IMR-90 (cell line): ENCODE measurements at regions not wholly inside any gene's neighbourhood (a gene's known extent, or its start where the extent isn't known, plus 50 kb on each side); places are given as distances from the start of the nearest gene placed in this dataset.

Experiments
- ATAC-seq: fragments of 200-7000 bp; cut with Tn5 transposase; 2 replicates; pipeline ENCODE4 v1.9.1; 2020; ENCODE audit warnings: low read depth, mild to moderate bottlenecking, moderate library complexity
- BruUV-seq: library from RNA; stranded (reverse); fragments of 400-500 nt; replicated peaks from 2 replicates; lab custom pipeline; 2021; lab: Mats Ljungman, UMichigan
- CTCF ChIA-PET: fragments of 300-600 bp; formaldehyde crosslinking; extraction: SDS; loops from one replicate; lab custom pipeline; 2021; ENCODE audit warnings: antibody characterized with exemption; lab: Yijun Ruan, JAX
- POLR2A ChIA-PET: fragments of 300-600 bp; sonication (Branson Sonifier 250); formaldehyde crosslinking; loops from one replicate; lab custom pipeline; 2022; ENCODE audit warnings: antibody characterized with exemption; ENCODE audit not compliant: unreplicated experiment; lab: Charles Lee
- DNase-seq: peaks from one replicate; pipeline ENCODE4 v3.0.0; 2013
- H2AFZ ChIP-seq: replicated peaks from 2 replicates; pipeline ENCODE3; 2013; ENCODE audit warnings: low read length, mild to moderate bottlenecking; ENCODE audit not compliant: poor library complexity
- H2AK5ac ChIP-seq: 2 replicates; pipeline ENCODE4 v1.6.1; 2013; ENCODE audit warnings: low read depth, low read length, inconsistent platforms
- H2AK9ac ChIP-seq: replicated peaks from 2 replicates; pipeline ENCODE3; 2013; ENCODE audit warnings: mild to moderate bottlenecking, low read depth, low read length, moderate library complexity; ENCODE audit not compliant: poor library complexity
- H2BK120ac ChIP-seq: 2 replicates; pipeline ENCODE4 v1.6.1; 2013; ENCODE audit warnings: low read depth, low read length, inconsistent platforms
- H2BK15ac ChIP-seq: 3 replicates; pipeline ENCODE4 v1.6.1; 2013; ENCODE audit warnings: low read depth, low read length, inconsistent platforms
- H2BK20ac ChIP-seq: 2 replicates; pipeline ENCODE4 v1.6.1; 2013; ENCODE audit warnings: low read depth, mild to moderate bottlenecking, inconsistent platforms, low read length, moderate library complexity
- H2BK5ac ChIP-seq: 2 replicates; pipeline ENCODE4 v1.6.1; 2013; ENCODE audit warnings: mild to moderate bottlenecking, low read depth, low read length, inconsistent platforms; ENCODE audit not compliant: poor library complexity, severe bottlenecking
- H3K14ac ChIP-seq: replicated peaks from 2 replicates; pipeline ENCODE4 v1.6.1; 2013; ENCODE audit warnings: low read depth, low read length, inconsistent platforms
- H3K18ac ChIP-seq: 2 replicates; pipeline ENCODE4 v1.6.1; 2013; ENCODE audit warnings: low read depth, low read length, control low read depth
- H3K23ac ChIP-seq: 2 replicates; pipeline ENCODE4 v1.6.1; 2013; ENCODE audit warnings: low read depth, low read length, inconsistent platforms
- H3K27ac ChIP-seq: 2 replicates; pipeline ENCODE4 v1.5.1; 2013; ENCODE audit warnings: mild to moderate bottlenecking, control low read depth, low read length; ENCODE audit not compliant: insufficient read depth
- H3K27me3 ChIP-seq: 2 replicates; pipeline ENCODE4 v1.6.1; 2013; ENCODE audit warnings: low read length; ENCODE audit not compliant: control insufficient read depth, insufficient read depth
- H3K36me3 ChIP-seq: 2 replicates; pipeline ENCODE4 v1.6.1; 2013; ENCODE audit warnings: low read length, mixed read lengths; ENCODE audit not compliant: control insufficient read depth, insufficient read depth
- H3K4ac ChIP-seq: 2 replicates; pipeline ENCODE4 v1.6.1; 2013; ENCODE audit warnings: low read depth, low read length, inconsistent platforms
- H3K4me1 ChIP-seq: 2 replicates; pipeline ENCODE4 v1.6.1; 2013; ENCODE audit warnings: low read length, mixed read lengths; ENCODE audit not compliant: control insufficient read depth, insufficient read depth
- H3K4me2 ChIP-seq: 2 replicates; pipeline ENCODE4 v1.6.1; 2013; ENCODE audit warnings: low read depth, mild to moderate bottlenecking, control low read depth, low read length, moderate library complexity
- H3K4me3 ChIP-seq: 2 replicates; pipeline ENCODE4 v1.5.1; 2013; ENCODE audit warnings: low read depth, mild to moderate bottlenecking, control low read depth, low read length, moderate library complexity; ENCODE audit not compliant: insufficient read depth
- H3K56ac ChIP-seq: 2 replicates; pipeline ENCODE4 v1.6.1; 2013; ENCODE audit warnings: low read length, inconsistent platforms; ENCODE audit not compliant: insufficient read depth; ENCODE audit errors: extremely low read depth
- H3K79me1 ChIP-seq, 2 experiments: 2 replicates each; pipeline ENCODE4 v1.6.1; 2013; ENCODE audit warnings: low read length in 2 of 2, inconsistent platforms in 1 of 2, low read depth in 1 of 2
- H3K9ac ChIP-seq: 2 replicates; pipeline ENCODE4 v1.6.1; 2013; ENCODE audit warnings: low read depth, low read length, control low read depth
- H3K9me1 ChIP-seq: 2 replicates; pipeline ENCODE4 v1.6.1; 2013; ENCODE audit warnings: low read length, inconsistent platforms; ENCODE audit not compliant: insufficient read depth
- H3K9me3 ChIP-seq: 2 replicates; pipeline ENCODE4 v1.6.1; 2013; ENCODE audit warnings: low read length; ENCODE audit not compliant: control insufficient read depth, insufficient read depth
- H4K20me1 ChIP-seq: 2 replicates; pipeline ENCODE4 v1.6.1; 2013; ENCODE audit warnings: low read length, inconsistent platforms; ENCODE audit not compliant: insufficient read depth
- H4K5ac ChIP-seq: 2 replicates; pipeline ENCODE4 v1.6.1; 2013; ENCODE audit warnings: mild to moderate bottlenecking, low read depth, low read length, control low read depth
- H4K8ac ChIP-seq, 2 experiments: 2 replicates each; pipeline ENCODE4 v1.6.1; 2013; ENCODE audit warnings: low read depth in 2 of 2, low read length in 2 of 2, control low read depth in 1 of 2, inconsistent platforms in 1 of 2
- H4K91ac ChIP-seq: 2 replicates; pipeline ENCODE4 v1.6.1; 2013; ENCODE audit warnings: low read depth, low read length, inconsistent platforms; ENCODE audit not compliant: insufficient read depth
- BHLHE40 ChIP-seq: fragments of 150-350 bp; IDR thresholded peaks from 2 replicates; pipeline ENCODE4 v1.6.1; 2016; ENCODE audit warnings: mild to moderate bottlenecking, low read depth, low read length
- CEBPB ChIP-seq: IDR thresholded peaks from 2 replicates; pipeline ENCODE4 v1.6.1; 2012; ENCODE audit warnings: low read depth, low read length, improper control_type of control experiment
- CHD1 ChIP-seq: IDR thresholded peaks from 2 replicates; pipeline ENCODE4 v1.6.1; 2012; ENCODE audit warnings: low read depth, low read length, improper control_type of control experiment
- FOS ChIP-seq: fragments of 150-350 bp; IDR thresholded peaks from 2 replicates; pipeline ENCODE4 v1.6.1; 2016; ENCODE audit warnings: low read depth, low read length
- MAFK ChIP-seq: IDR thresholded peaks from 2 replicates; pipeline ENCODE4 v1.6.1; 2012; ENCODE audit warnings: low read depth, low read length, improper control_type of control experiment
- MAZ ChIP-seq: IDR thresholded peaks from 2 replicates; pipeline ENCODE4 v1.6.1; 2012; ENCODE audit warnings: low read depth, mild to moderate bottlenecking, low read length, improper control_type of control experiment, moderate library complexity, borderline replicate concordance
- MXI1 ChIP-seq: IDR thresholded peaks from 2 replicates; pipeline ENCODE4 v1.6.1; 2012; ENCODE audit warnings: low read depth, mild to moderate bottlenecking, low read length, moderate library complexity, borderline replicate concordance
- NFE2L2 ChIP-seq: fragments of 150-350 bp; IDR thresholded peaks from 2 replicates; pipeline ENCODE4 v1.6.1; 2016; ENCODE audit warnings: low read depth, mild to moderate bottlenecking, low read length
- POLR2A ChIP-seq: IDR thresholded peaks from 2 replicates; pipeline ENCODE4 v1.6.1; 2012; ENCODE audit warnings: mild to moderate bottlenecking, low read depth, low read length
- RAD21 ChIP-seq: IDR thresholded peaks from 2 replicates; pipeline ENCODE4 v1.6.1; 2012; ENCODE audit warnings: low read length, improper control_type of control experiment
- RCOR1 ChIP-seq: IDR thresholded peaks from 2 replicates; pipeline ENCODE4 v1.6.1; 2012; ENCODE audit warnings: mild to moderate bottlenecking, low read length, improper control_type of control experiment; ENCODE audit not compliant: insufficient replicate concordance
- RFX5 ChIP-seq: IDR thresholded peaks from 2 replicates; pipeline ENCODE4 v1.8.0; 2012; ENCODE audit warnings: low read depth, mild to moderate bottlenecking, low read length, moderate library complexity
- SMC3 ChIP-seq: fragments of 150-350 bp; IDR thresholded peaks from 2 replicates; pipeline ENCODE4 v1.6.1; 2016; ENCODE audit warnings: low read depth, mild to moderate bottlenecking, antibody characterized with exemption, low read length, moderate library complexity
- USF2 ChIP-seq: fragments of 150-350 bp; IDR thresholded peaks from 2 replicates; pipeline ENCODE4 v1.6.1; 2017; ENCODE audit warnings: mild to moderate bottlenecking, antibody characterized with exemption, low read length, low read depth
- WGBS, 2 experiments: methylation state at CpG; one replicate each; pipeline versions ENCODE4 v1.1.5 to v1.1.7; 2013; ENCODE audit warnings: missing lambda C conversion rate in 2 of 2; ENCODE audit not compliant: insufficient read length in 1 of 2; ENCODE audit errors: extremely low coverage in 2 of 2; 5-methylcytosine and 5-hydroxymethylcytosine counted together
- dilution Hi-C: fragments of 300-500 bp; cut with HindIII; formaldehyde crosslinking; loops from one replicate; pipeline ENCODE4 v1.14.3; 2018; ENCODE audit warnings: low sequenced_read_pairs; ENCODE audit not compliant: unreplicated experiment
- in situ Hi-C: fragments of 300-500 bp; cut with MboI; formaldehyde crosslinking; loops from 3 replicates; pipeline ENCODE4 v1.14.3; 2019; ENCODE audit warnings: low sequenced_read_pairs, inconsistent platforms, mixed read lengths
- intact Hi-C: fragments of 100-400 bp; cut with micrococcal nuclease; formaldehyde crosslinking; loops from 2 replicates; pipeline ENCODE4 v1.10.0; 2022
- TF ChIP-seq, protein P1 (sequence below): conservative IDR thresholded peaks from 2 replicates; pipeline ENCODE4 v1.5.1; 2012; ENCODE audit warnings: mild to moderate bottlenecking, low read depth, low read length, improper control_type of control experiment
- TF ChIP-seq, protein P2 (sequence below): fragments of 150-350 bp; IDR thresholded peaks from 2 replicates; pipeline ENCODE4 v1.6.1; 2016; ENCODE audit warnings: low read depth, mild to moderate bottlenecking, low read length, moderate library complexity, borderline replicate concordance

- in situ Hi-C loops (no loop called here), intact Hi-C loops (no loop called here), dilution Hi-C loops (no loop called here)
- Histone ChIP-seq H4K5ac (no peak overlapping the region), H3K14ac (no peak overlapping the region; the same call in 1 of the 2 replicates), H3K79me1 (peaks cover 0 to 3% of the 10 kb centered on the region in 2 experiments; a peak in 2 of 4 replicates), H4K8ac (no peak overlapping the region), H3K4ac (no peak overlapping the region), H4K91ac (no peak overlapping the region), H2AK5ac (no peak overlapping the region), H2BK5ac (no peak overlapping the region), H2AK9ac (no peak overlapping the region), H3K4me2 (no peak overlapping the region), H2AFZ (no peak overlapping the region), H3K4me3 (no peak overlapping the region), H3K27ac (no peak overlapping the region), H3K9me1 (no peaks in the 10 kb centered on the region), H2BK20ac (no peak overlapping the region), H3K9ac (no peak overlapping the region), H3K9me3 (no peaks in the 10 kb centered on the region), H2BK120ac (no peak overlapping the region), H3K23ac (no peak overlapping the region), H3K27me3 (no peaks in the 10 kb centered on the region), H3K18ac (no peak overlapping the region), H3K36me3 (no peaks in the 10 kb centered on the region), H3K4me1 (peaks cover 2% of the 10 kb centered on the region; the same call in 1 of the 2 replicates), H3K56ac (no peak overlapping the region), H2BK15ac (no peak overlapping the region), H4K20me1 (no peaks in the 10 kb centered on the region)
- ATAC-seq: no peak; the same call in 1 of the 2 replicates
- WGBS, 2 experiments: 100% methylated on average over 1 of the region's 2 CpGs; no CpG with 5 or more reads in 1 of the 2 experiments
- no peak for TF ChIP-seq CHD1
- TF ChIP-seq MAFK: no peak
- TF ChIP-seq RAD21: no peak
- TF ChIP-seq MAZ: no peak
- TF ChIP-seq, protein P1, sequence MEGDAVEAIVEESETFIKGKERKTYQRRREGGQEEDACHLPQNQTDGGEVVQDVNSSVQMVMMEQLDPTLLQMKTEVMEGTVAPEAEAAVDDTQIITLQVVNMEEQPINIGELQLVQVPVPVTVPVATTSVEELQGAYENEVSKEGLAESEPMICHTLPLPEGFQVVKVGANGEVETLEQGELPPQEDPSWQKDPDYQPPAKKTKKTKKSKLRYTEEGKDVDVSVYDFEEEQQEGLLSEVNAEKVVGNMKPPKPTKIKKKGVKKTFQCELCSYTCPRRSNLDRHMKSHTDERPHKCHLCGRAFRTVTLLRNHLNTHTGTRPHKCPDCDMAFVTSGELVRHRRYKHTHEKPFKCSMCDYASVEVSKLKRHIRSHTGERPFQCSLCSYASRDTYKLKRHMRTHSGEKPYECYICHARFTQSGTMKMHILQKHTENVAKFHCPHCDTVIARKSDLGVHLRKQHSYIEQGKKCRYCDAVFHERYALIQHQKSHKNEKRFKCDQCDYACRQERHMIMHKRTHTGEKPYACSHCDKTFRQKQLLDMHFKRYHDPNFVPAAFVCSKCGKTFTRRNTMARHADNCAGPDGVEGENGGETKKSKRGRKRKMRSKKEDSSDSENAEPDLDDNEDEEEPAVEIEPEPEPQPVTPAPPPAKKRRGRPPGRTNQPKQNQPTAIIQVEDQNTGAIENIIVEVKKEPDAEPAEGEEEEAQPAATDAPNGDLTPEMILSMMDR: no peak
- no peak for TF ChIP-seq USF2
- TF ChIP-seq CEBPB: no peak
- TF ChIP-seq RCOR1: no peak
- no peak for TF ChIP-seq MXI1
- no peak for TF ChIP-seq SMC3
- no peak for TF ChIP-seq POLR2A
- no peak for TF ChIP-seq BHLHE40
- no peak for TF ChIP-seq RFX5
- TF ChIP-seq FOS: no peak
- TF ChIP-seq, protein P2, sequence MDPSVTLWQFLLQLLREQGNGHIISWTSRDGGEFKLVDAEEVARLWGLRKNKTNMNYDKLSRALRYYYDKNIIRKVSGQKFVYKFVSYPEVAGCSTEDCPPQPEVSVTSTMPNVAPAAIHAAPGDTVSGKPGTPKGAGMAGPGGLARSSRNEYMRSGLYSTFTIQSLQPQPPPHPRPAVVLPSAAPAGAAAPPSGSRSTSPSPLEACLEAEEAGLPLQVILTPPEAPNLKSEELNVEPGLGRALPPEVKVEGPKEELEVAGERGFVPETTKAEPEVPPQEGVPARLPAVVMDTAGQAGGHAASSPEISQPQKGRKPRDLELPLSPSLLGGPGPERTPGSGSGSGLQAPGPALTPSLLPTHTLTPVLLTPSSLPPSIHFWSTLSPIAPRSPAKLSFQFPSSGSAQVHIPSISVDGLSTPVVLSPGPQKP: no peak
- no peak for TF ChIP-seq NFE2L2
- ChIA-PET CTCF (no interaction called here), POLR2A (no interaction called here)
- no peak for DNase-seq
- BruUV-seq: no TSS peak
These were observed 367.3 kb upstream of the C2CD4B start for GRCh38 chr15:62532367-62532766.
